Suppressor macrophage treated with lipopolysaccharide for 1 hour (primary cell): ENCODE measurements at regions not wholly inside any gene's neighbourhood (a gene's known extent, or its start where the extent isn't known, plus 50 kb on each side); places are given as distances from the start of the nearest gene placed in this dataset.
A peak's percentile ranks its signal among the peaks of the same experiment; 100 is the strongest.
"Not testable (repeated sequence)": the region's sequence is repeated elsewhere in the genome, so short reads cannot be mapped to it uniquely, and the experiment has no call there.

ENCODE experiments used
- DNase-seq, 3 donors: peaks; one replicate each; pipeline ENCODE4 v3.0.0-alpha.2; 2020 to 2022

- DNase-seq, result no peak
These were observed 1556.0 kb downstream of the EFNB2 start for GRCh38 chr13:104979281-104980030.

- peak; percentile 30 to 56 (median 51) for DNase-seq
These were observed 1558.5 kb downstream of the EFNB2 start for GRCh38 chr13:104976986-104977385.

- DNase-seq, result no peak
These were observed 1560.2 kb downstream of the EFNB2 start for GRCh38 chr13:104975272-104975671.

GRCh38 chr13:104968876-104969275 lies 1566.6 kb downstream of the EFNB2 start:
- DNase-seq, result no peak

GRCh38 chr13:104967836-104968630 lies 1567.4 kb downstream of the EFNB2 start:
- no peak for DNase-seq

- DNase-seq, result no peak
These were observed 1568.1 kb downstream of the EFNB2 start for GRCh38 chr13:104967376-104967775.

- DNase-seq, result no peak
These were observed 1573.1 kb downstream of the EFNB2 start for GRCh38 chr13:104962411-104962810.

GRCh38 chr13:104961246-104961645 lies 1574.2 kb downstream of the EFNB2 start:
- no peak for DNase-seq

- DNase-seq, result peak in 2 of 3 donors; percentile 57 to 72
These were observed 1581.3 kb downstream of the EFNB2 start for GRCh38 chr13:104954210-104954609.

- no peak for DNase-seq
These were observed 1581.9 kb downstream of the EFNB2 start for GRCh38 chr13:104953588-104953987.

- no peak for DNase-seq
These were observed 1585.4 kb downstream of the EFNB2 start for GRCh38 chr13:104949840-104950740.

- DNase-seq, result no peak
These were observed 1591.3 kb downstream of the EFNB2 start for GRCh38 chr13:104944176-104944575.

GRCh38 chr13:104943331-104943730 lies 1592.1 kb downstream of the EFNB2 start:
- DNase-seq, result no peak

- DNase-seq, result no peak
These were observed 1597.6 kb downstream of the EFNB2 start for GRCh38 chr13:104937881-104938280.

GRCh38 chr13:104936304-104936703 lies 1599.2 kb downstream of the EFNB2 start:
- DNase-seq, result no peak

- not testable (repeated sequence) for DNase-seq
These were observed 1614.9 kb downstream of the EFNB2 start for GRCh38 chr13:104920513-104920912.

GRCh38 chr13:104920091-104920490 lies 1615.4 kb downstream of the EFNB2 start:
- DNase-seq, result no peak

GRCh38 chr13:104900191-104900817 lies 1635.2 kb downstream of the EFNB2 start:
- no peak for DNase-seq

- DNase-seq, result no peak
These were observed 1637.0 kb downstream of the EFNB2 start for GRCh38 chr13:104898484-104898883.

- no peak for DNase-seq
These were observed 1639.9 kb downstream of the EFNB2 start for GRCh38 chr13:104895521-104895920.

GRCh38 chr13:104875038-104875754 lies 1660.3 kb downstream of the EFNB2 start:
- no peak for DNase-seq

- DNase-seq, result no peak
These were observed 1663.3 kb downstream of the EFNB2 start for GRCh38 chr13:104872153-104872552.
